Activated naive CD4-positive, alpha-beta T cell treated with anti-CD3 and anti-CD28 coated beads, Interleukin-2, amount 50 U/mL, for 16 hours (primary cell): ENCODE measurements at regions not wholly inside any gene's neighbourhood (a gene's known extent, or its start where the extent isn't known, plus 50 kb on each side); places are given as distances from the start of the nearest gene placed in this dataset.
A peak's percentile ranks its signal among the peaks of the same experiment; 100 is the strongest.

Experiments
- DNase-seq: peaks from one replicate; pipeline ENCODE4 v3.0.0-alpha.2; 2020

DNA sequence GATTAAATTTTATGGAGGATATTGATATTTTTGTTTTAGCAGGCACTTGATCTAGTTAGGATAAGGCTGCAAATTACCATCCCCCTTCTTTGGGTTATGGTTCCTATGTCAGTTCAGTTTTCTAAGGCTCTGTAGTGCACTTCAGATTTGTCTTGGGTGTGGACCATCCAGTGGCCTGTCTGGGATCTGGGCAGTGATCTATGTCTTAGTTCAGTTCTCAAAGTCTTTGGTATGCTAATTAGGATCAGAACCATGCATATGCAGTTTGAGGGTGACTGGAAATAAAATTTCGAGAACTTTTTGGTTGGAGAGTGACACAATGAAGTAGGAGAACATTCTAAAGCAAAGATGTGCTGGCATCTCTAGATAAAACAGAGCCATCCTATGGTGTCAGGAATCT is 388.2 kb downstream of the MID1IP1 start:
- no peak for DNase-seq

DNA sequence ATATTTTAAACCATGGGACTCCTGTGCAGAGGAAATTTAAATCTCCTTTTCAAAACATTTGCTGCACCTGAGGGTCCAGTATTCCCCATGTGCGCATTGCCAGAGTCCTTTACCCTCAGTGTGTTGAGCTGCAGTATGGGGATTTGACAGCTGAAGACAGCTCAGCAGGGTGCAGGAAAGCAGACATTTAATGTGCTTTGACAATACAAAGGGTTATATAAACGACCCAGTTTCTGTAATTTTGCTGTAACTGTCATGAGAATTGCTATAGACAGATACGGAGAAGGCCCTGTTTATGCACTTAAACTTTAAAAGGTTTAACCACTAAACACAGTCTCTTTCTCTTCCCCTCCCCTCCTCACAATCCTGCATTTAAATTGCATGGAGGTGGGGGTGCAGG is 393.4 kb downstream of the MID1IP1 start:
- no peak for DNase-seq

DNA sequence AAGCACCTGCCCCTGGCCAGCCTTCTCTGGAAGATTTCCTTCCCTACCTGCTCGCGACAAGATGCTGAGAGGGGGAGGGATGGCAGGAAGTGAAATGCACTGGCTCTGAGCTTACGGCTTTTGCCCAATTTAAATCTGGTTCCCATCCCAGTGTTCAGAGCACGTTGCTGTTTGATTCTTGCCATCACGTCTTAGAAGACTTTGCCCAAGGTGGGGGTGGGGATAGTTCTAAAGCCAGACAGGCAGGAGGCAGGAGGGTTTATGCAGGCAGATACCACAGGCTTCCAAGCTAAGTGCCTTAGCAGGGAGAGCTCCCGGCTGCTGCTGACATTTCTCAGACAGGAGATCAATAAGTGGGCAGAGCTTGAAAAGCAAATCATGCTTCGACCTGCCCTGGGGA is 393.9 kb downstream of the MID1IP1 start:
- no peak for DNase-seq

DNA sequence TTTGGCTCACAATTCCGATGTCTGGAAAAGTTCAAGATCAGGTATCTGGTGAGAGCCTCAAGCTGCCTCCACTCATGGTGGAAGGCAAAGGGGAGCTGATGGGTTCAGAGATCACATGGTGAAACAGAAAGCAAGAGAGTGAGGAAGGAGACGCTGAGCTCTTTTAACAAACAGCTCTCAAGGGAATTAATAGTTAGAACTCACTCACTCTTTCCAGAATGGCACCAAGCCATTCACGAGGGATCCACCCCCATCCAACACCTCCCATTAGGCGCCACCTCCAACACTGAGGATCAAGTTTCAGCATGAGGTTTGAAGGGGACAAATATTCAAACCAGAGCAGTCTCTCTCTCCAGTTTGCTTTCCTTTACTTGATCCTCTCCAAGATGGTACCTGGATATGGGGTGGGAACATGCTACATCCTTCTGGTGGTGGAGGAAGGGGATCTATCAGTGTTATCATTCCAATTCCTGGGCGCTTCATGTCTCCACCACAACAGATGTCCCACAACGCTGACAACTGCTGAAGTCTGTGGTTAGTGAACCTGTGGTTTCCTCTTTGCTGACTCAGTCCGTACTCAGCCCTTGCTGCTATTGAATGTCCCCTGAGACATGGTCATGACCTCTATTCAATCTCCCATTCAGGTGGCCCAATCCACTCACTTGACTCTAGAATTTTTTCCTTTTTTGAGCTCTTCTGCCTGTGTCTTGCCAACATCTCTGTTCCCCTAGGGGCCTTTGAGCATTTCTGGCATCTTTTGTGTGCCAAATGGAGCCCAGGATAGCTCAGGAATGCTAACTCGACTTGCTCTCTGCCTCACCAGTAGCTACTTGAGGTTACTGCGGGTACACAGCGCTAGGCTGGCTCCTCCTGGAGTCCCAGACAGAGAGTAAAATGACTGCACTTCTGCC is 395.2 kb downstream of the MID1IP1 start:
- peak; percentile 31 for DNase-seq

DNA sequence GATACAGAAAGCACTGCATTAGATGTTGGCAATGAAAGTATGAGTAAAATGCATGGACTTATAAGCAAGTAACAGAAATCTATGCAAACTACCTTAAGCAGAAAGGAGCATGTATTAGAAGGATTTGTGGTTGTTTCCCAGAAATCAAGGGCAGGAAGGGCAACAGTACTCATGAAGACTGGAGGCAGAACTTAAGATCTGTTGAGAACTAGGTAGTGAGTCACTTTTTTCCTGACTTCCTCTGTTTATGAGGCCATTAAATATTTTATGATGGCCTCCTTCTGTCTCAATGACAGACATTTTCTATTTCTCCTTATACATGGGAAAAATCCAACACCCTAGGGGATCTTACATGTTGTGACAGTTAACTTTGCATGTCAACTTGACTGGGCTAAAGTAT is 398.2 kb downstream of the MID1IP1 start:
- DNase-seq: no peak

DNA sequence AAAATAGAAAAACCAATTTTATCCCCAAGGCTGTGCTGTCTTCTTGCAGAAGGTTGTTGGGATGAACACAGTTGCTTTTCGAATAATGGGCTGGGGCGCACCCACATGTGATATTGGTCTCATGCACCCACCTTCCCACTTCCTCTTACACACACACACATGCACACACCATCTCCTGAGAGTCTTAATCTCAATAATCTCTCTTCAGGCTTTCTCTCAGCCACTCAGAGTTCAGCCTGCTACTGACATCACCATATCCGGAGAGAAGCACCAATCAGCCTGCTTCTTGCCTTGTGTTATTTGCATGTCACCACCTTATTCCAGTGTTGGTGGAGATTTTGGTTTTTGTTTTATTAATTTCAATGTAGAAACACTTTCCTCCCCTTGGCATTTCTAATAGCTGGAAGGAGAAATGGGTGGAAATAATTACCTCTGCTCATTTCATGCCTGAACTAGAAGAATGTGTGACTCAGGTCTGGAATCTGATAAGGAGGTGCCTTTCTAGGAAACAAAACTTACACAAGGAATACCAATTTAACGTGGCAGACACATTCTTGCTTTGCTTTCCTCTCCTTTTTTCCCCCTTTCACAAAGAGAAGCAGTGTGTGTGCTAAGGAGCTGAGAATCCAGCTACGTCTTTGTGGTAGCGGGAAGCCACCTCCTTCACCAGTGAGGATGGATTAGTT is 400.2 kb downstream of the MID1IP1 start:
- no peak for DNase-seq

DNA sequence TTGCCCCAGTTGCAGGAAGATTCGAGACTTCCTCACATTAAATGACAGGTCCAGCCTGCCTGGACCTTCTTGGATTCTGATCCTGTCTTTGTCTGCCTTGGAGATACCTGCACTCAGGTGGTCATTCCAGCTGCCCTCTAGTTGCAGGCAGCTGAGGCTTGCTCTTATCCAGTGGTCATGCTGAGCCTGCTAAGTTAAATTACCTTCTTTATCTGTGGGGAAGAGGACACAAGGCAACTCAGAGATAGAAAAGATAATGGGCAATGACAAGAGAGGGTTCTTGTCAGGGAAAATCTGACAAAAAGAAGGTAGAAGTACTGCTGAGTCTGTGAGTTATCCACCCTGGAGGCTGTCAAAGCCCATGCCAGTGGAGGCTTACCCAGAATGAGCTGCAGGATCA is 401.4 kb downstream of the MID1IP1 start:
- no peak for DNase-seq

DNA sequence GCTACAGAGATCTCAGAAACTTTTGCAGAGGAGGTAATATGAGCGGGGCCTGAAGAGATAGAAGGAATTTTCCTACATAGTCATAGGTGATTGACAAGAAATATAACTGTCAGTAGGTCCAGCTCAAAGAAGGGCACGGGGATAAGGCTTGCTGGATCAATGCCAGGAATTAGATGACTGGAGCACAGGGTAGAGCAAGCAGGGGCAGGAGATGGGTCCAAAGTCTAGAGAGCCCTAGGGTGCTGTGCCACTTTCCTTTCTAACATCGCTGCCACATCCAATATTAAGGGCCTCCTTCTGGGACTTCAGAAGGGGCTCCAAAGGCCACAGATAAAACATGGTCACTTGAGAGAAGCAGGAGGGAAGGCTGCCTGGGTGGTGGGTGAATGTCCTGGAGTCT is 402.2 kb downstream of the MID1IP1 start:
- no peak for DNase-seq

DNA sequence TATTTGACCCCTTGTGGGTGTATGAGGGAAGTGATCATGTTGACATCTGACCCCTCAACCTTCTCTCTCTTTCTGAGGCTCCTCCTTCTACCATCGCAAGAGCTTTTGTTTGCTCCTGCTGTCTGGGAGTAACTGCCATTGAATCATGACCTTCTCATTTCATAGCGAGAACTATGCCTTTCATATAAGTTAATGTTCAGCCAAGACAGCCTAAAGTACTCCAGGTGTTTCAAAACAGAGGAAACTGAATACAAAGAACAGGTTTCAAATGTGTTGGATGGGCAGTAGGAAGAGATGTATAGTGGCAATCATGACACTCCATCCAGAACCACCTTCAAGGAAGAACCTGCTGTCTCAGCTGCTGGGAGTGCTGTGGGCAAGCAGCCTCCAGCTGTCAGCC is 403.1 kb downstream of the MID1IP1 start:
- DNase-seq: no peak

DNA sequence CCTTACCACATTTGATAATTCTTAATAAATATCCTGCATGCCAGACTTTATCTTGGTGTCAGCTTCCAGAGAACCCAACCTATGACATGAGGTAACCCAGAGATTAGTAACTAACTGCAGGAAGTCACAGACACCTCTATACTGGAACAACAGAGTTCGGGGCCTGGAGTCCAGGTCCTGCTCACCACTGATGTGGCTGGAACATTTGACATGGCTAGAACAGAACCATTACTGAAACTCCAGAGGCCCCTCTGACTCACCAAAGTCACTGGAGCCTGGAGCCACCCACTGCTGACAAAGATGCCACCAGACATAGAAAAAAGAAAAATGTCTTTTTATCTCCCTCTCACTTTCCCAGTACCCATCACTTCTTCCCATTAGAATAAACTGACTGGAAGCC is 403.7 kb downstream of the MID1IP1 start:
- DNase-seq: peak; percentile 53

DNA sequence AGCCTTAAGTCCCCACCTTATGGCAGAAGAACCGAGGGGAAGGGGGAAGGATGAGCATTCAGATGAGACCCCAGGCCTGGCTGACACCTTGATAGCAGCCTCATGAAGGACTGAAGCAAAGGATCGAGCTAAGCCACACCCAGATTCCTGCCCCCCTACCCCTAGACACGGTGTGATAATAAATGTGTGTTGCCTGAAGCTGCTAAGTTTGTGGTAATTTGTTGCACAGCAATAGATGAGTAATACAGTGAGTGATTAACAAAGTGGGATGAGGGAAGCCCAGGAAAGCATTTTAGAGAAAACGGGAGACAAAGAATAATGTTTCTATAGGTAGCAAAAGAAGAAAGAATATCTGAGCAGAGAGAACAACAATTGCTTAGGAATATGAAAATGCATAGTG is 404.2 kb downstream of the MID1IP1 start:
- DNase-seq: no peak

DNA sequence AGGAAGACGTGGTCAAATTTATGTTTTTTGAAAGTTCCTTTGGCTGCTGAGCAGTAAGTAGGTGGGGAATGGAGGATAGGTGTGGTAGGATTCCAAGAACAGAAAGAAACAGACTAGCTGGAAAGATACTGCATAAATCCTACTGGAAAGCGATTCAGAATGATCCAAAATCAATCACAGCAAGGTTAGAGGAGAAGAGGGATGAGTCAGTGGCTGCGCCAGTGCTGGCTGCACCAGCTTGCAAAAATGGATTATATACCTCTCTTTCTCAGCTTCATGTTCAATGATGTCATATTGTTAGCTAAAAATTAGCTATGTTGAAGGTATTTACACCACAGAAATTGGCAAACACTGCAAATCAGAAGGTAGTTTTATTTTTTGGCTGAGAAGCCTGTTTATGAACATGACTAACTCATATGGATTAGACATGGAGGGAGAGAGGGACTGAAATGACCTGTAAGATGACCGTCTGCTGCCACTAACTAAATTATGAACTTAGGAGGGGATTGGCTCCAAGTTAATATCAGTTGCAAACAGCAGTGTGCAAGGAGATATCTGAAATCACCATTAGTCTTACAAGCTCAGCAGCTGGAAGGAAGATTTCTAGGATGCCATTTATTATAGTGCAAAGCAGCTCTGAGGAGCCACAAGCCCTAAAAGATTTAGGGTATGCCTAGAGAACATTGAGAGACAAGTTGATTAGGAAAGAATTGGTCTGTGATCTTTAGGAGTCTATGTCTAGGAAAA is 405.3 kb downstream of the MID1IP1 start:
- no peak for DNase-seq

DNA sequence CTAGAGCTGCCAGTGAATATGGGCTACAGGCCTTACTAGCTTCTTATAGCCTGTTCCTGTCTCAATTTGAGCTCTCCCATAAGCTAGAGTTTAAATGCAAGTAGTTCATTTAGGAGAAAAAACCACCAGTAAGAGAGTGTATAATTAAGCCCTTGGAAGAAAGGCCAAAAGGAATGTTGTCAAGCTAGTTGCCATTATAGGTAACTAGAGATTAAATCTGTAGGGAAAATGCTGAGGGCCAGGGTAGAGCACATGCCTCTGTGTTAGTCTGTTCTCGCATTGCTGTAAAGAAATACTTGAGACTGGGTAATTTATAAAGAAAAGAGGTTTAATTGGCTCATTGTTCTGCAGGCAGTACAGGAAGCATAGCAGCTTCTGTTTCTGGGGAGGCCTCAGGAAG is 410.2 kb downstream of the MID1IP1 start:
- no peak for DNase-seq

DNA sequence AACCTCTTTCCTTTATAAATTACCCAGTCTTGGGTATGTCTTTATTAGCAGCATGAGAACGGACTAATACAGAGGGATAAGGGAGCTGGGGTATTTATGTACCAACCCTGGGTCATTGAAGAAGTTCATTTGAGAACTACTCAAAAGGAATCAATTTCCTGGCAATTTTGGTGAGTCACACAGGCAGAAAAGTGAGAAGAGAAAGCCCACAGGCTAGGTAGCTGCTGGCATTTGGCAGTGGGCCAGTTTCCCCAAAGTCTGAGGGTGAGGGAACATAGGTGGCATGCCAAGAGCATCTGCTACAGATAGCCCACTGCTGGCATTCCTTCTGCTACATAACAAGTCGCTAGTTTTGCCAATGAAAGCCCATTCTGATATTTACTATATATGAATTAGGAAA is 411.2 kb downstream of the MID1IP1 start:
- peak; percentile 42 for DNase-seq

DNA sequence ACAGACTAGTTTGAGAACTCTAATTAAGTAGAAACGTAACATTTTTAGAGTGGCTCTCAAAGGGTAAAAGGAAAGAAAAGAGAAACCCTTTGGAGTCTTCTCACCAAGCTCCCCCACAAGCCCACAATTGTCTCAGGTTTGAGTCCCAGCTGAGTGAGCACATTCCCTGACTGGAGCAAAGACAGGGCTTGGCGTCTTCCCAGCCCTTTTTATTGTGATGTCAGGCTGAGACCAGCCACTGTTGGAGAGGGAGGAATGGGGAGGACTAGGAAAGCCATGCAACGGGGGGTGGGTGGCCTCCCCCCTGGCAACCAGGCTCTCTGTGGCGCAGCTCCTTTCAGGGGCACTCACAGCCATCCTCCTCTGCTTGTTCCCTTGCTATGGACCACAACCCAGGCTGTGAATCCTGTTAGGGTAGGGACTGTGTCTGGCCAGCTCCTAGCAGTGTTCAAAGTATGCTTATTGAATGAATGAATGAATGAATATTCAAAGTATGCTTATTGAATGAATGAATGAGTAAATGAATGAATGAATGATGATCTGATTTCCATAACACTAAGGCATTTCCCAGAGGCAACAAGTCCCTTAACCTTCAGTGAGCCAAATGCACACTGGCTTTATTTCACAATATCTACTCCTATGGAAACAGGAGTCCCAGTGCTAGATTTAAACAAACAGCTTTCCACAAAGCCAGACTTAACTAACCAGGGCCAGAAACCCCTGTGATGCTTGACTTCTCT is 413.3 kb downstream of the MID1IP1 start:
- no peak for DNase-seq

DNA sequence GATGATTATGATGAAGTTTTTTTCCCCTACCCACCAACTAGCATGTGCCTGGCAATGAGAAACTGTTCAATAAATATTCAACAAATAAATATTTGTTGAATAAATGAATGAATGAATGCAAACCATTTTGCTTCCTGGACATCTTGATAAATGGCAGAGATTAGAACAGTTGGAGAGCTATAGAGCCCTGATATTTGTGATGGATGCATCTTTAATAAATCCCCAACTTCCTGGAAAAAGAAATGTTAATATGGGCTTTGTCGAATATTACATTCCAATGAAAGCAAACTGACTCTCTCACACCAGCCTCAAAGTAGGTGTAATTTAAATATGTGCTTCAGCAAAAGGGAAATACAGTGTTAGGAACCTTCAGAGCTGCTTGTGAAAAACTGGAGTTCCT is 419.7 kb downstream of the MID1IP1 start:
- no peak for DNase-seq

DNA sequence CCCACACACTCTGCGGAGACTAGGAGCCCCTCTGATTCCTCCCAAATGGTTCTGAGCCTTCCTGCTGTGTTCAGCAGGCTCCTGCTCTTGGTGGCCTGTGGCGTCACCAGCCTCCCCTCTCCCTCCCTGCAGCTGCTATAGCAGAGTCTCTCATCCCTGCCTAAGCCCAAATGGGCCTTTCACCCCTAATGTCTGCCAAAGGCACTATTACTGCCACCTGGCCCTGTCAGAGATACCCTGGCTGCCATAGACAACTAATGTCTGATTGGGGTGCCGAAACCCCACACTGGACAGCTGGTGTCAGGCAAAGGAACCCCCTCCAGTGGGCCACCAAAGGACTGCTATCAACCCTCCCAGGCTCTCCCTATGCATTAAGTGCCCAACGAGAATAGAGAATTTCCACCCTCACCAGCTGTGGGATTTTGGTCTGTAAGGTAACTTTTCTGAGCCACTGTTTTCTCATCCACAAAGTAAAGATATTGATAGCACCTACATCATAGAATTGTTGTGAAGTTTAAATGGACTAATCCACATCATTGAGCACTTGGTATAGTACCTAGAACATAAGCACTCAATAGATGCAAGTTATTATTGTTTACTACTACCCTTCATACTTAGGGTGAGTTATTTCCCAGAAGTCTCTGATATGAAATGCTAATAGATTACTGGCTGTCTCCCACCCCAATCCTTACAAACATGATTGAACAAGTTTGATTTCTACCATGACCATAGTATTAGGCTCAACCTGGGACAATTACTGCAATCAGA is 421.3 kb downstream of the MID1IP1 start:
- no peak for DNase-seq

DNA sequence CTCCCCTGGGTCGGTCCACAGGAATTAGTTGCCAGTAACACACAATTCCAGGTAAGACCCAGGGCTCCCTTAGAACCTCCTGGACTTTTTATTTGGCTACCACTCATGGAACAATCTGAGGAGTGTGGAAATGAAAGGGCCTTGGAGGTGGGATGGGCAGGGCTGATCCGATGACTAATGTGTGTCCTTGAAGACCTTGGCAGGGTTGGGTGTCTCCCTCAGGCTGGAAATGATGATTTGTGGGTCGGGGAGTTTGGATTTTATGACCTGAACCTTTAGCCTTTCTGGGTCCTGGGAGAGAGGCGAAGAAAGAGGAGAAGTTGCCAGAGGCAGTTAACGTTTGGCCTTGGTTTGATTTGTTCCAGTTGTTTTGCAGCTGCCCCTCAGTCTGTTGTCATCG is 425.0 kb downstream of the MID1IP1 start:
- DNase-seq: no peak

DNA sequence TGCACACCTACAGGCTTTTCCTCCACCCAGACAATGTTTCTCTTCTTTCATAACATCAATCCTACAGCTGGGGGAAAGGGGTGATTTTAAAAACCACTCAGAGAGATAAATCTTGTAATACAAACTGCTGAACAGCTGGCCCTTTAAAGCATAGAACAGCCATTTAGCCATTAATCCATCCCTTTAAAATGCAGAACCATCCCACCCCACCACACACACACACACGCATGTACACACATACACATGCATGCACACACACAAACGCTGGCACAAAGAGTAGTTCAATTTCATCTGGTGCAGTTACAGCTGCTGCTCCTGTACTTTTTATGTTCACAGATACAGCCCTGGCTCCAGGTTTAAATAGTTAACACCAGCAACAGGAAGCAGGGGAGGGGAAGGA is 426.1 kb downstream of the MID1IP1 start:
- no peak for DNase-seq

DNA sequence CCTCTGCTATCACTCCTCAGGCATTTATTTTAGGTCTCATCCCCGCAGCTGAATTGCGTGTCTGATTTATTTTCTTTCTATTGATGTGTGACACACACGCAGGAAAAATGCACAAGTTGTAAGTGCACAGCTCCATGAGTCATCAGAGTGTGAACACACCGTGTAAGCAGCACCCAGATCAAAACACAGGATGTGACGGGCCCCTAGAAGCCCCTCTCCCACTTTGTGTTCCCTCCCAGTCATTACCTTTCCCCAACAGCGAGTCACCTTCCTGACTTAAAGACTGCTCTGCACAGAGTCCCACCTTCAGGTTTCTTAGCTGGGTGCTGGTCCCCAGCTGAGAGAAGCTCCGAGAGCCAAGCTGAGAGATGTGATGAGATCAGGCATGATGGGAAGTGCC is 436.7 kb downstream of the MID1IP1 start:
- DNase-seq: peak; percentile 15

DNA sequence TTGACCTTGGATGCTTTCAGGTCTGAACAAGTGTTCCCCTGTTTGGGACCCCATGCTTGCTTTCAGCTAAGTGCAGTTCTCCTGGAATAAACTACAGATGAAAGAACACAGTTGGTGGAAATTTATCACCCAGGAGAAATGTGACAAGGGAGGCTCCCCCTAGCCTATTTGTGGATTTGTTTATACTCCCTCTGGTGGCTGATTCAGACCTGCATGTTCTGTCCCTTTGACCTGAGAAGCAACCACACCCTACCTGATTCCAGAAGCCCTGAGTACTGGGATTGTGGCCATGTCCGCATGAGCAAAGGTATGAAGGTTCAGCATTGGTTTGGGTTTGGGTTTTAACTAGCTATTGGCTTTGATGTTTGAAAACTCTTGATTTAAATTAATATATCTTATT is 440.9 kb downstream of the MID1IP1 start:
- DNase-seq: no peak

DNA sequence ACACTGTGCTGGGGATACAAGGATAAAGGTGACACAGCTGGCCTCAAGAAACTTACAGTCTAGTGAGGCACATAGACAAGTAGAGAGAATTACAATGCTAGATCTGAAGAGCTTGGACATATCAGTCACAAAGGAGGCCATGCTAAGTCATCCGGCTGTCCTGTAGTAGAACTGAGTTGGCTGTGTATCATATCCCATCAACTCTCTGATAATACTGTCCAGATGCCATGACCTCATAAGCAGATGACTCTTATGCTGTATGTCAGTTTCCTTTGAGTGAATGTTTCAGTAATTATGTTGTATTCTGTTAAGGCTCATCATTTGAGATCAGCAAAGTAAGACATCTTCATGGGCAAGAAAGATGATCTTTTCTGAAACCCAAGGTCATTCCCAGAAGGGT is 442.9 kb downstream of the MID1IP1 start:
- no peak for DNase-seq
